Endodermal cell (in vitro differentiated cells): ENCODE measurements at regions not wholly inside any gene's neighbourhood (a gene's known extent, or its start where the extent isn't known, plus 50 kb on each side); places are given as distances from the start of the nearest gene placed in this dataset.
"Not testable (repeated sequence)": the region's sequence is repeated elsewhere in the genome, so short reads cannot be mapped to it uniquely, and the experiment has no call there.

Source experiments
- DNase-seq: peaks from one replicate; pipeline ENCODE4 v3.0.0-alpha.2; 2017
- H3K27ac ChIP-seq: 2 replicates; pipeline ENCODE4 v1.5.1; 2013; ENCODE audit warnings: mild to moderate bottlenecking, low read depth, low read length, moderate library complexity
- H3K27me3 ChIP-seq: 2 replicates; pipeline ENCODE4 v1.6.1; 2013; ENCODE audit warnings: mild to moderate bottlenecking, low read length, moderate library complexity; ENCODE audit not compliant: insufficient read depth, control insufficient read depth, poor library complexity, severe bottlenecking
- H3K36me3 ChIP-seq: 2 replicates; pipeline ENCODE4 v1.7.0; 2013; ENCODE audit warnings: mild to moderate bottlenecking, low read length, moderate library complexity; ENCODE audit not compliant: control insufficient read depth, insufficient read depth
- H3K4me1 ChIP-seq: one replicate; pipeline ENCODE4 v1.7.0; 2013; ENCODE audit warnings: low read length; ENCODE audit not compliant: control insufficient read depth, insufficient read depth
- H3K4me3 ChIP-seq: 2 replicates; pipeline ENCODE4 v1.5.1; 2013; ENCODE audit warnings: mild to moderate bottlenecking, low read length, moderate library complexity
- H3K9ac ChIP-seq: 2 replicates; pipeline ENCODE4 v1.6.1; 2013; ENCODE audit warnings: mild to moderate bottlenecking, low read length, moderate library complexity; ENCODE audit not compliant: poor library complexity, severe bottlenecking; ENCODE audit errors: extremely low read depth
- H3K9me3 ChIP-seq: 2 replicates; pipeline ENCODE4 v1.6.1; 2013; ENCODE audit warnings: mild to moderate bottlenecking, low read length, moderate library complexity; ENCODE audit not compliant: control insufficient read depth
- H3K27ac Mint-ChIP-seq: 2 replicates; pipeline ENCODE4 v1.8.0; 2020; ENCODE audit warnings: mixed read lengths
- H3K27me3 Mint-ChIP-seq: 2 replicates; pipeline ENCODE4 v1.8.0; 2021; ENCODE audit warnings: mild to moderate bottlenecking, mixed read lengths; ENCODE audit not compliant: insufficient read depth
- H3K36me3 Mint-ChIP-seq: 2 replicates; pipeline ENCODE4 v1.8.0; 2020; ENCODE audit warnings: low read depth, mixed read lengths
- H3K4me1 Mint-ChIP-seq: 2 replicates; pipeline ENCODE4 v1.8.0; 2020; ENCODE audit warnings: mixed read lengths
- H3K4me3 Mint-ChIP-seq: 2 replicates; pipeline ENCODE4 v1.8.0; 2020; ENCODE audit warnings: mild to moderate bottlenecking, moderate library complexity, mixed read lengths
- H3K9me3 Mint-ChIP-seq: 2 replicates; pipeline ENCODE4 v1.8.0; 2020; ENCODE audit warnings: mild to moderate bottlenecking, mixed read lengths
- CTCF ChIP-seq: fragments of 200-600 bp; sonication (generic); conservative IDR thresholded peaks from 2 replicates; pipeline ENCODE4 v1.5.0; 2021; ENCODE audit warnings: antibody characterized with exemption, mild to moderate bottlenecking
- WGBS, 2 experiments: methylation state at CpG; one replicate each; pipeline versions ENCODE4 v1.1.5 to v1.1.7; 2013; ENCODE audit warnings: missing lambda C conversion rate in 2 of 2, mixed read lengths in 1 of 2; ENCODE audit not compliant: insufficient coverage in 1 of 2, insufficient read length in 1 of 2; 5-methylcytosine and 5-hydroxymethylcytosine counted together

GRCh38 chr6:50966532-50966931 lies 147.9 kb downstream of the TFAP2B start:
- Histone ChIP-seq H3K9me3 (no peaks in the 10 kb centered on the region), H3K4me1 (no peaks in the 10 kb centered on the region), H3K27me3 (peaks cover 12% of the 10 kb centered on the region), H3K27ac (no peak overlapping the region), H3K36me3 (no peaks in the 10 kb centered on the region), H3K9ac (no peak overlapping the region), H3K4me3 (no peak overlapping the region)
- Mint-ChIP-seq H3K27ac (no peak overlapping the region), H3K4me3 (no peak overlapping the region), H3K36me3 (no peaks in the 10 kb centered on the region), H3K4me1 (no peaks in the 10 kb centered on the region), H3K9me3 (no peaks in the 10 kb centered on the region), H3K27me3 (peaks cover 26% of the 10 kb centered on the region)
- no CpG with 5 or more reads among the region's 1 CpG for WGBS, 2 experiments
- DNase-seq: no peak
- TF ChIP-seq CTCF: no peak

GRCh38 chr6:50966986-50967385 lies 148.3 kb downstream of the TFAP2B start:
- DNase-seq: no peak
- H3K4me3 Mint-ChIP-seq: no peak overlapping the region
- Histone ChIP-seq H3K36me3 (no peaks in the 10 kb centered on the region), H3K9ac (no peak overlapping the region), H3K4me1 (no peaks in the 10 kb centered on the region), H3K4me3 (no peak overlapping the region), H3K27me3 (peaks cover 11% of the 10 kb centered on the region), H3K27ac (no peak overlapping the region), H3K9me3 (no peaks in the 10 kb centered on the region)
- no peaks in the 10 kb centered on the region for H3K4me1 Mint-ChIP-seq
- H3K36me3 Mint-ChIP-seq: no peaks in the 10 kb centered on the region
- H3K9me3 Mint-ChIP-seq: no peaks in the 10 kb centered on the region
- no peak overlapping the region for H3K27ac Mint-ChIP-seq
- peaks cover 29% of the 10 kb centered on the region for H3K27me3 Mint-ChIP-seq
- TF ChIP-seq CTCF: no peak

- DNase-seq, H3K4me1 Mint-ChIP-seq, H3K4me1 ChIP-seq, H3K9me3 ChIP-seq, H3K4me3 Mint-ChIP-seq, H3K9ac ChIP-seq, H3K9me3 Mint-ChIP-seq, H3K36me3 ChIP-seq, H3K36me3 Mint-ChIP-seq, H3K27ac ChIP-seq, H3K27me3 ChIP-seq, H3K4me3 ChIP-seq, H3K27ac Mint-ChIP-seq: not testable (repeated sequence)
- 87 to 100% methylated on average over 2 to 5 of the region's 5 CpGs for WGBS, 2 experiments
- peaks cover 35% of the 10 kb centered on the region for H3K27me3 Mint-ChIP-seq
Observed at GRCh38 chr6:50968246-50968645, 149.6 kb downstream of the TFAP2B start.

- DNase-seq: no peak
- H3K27ac ChIP-seq: no peak overlapping the region
- WGBS, 2 experiments: 50% methylated on average over 1 of the region's 1 CpG; no CpG with 5 or more reads in 1 of the 2 experiments
Observed at GRCh38 chr6:50970908-50971307, 152.2 kb downstream of the TFAP2B start.

More at GRCh38 chr6:50970908-50971307, 152.2 kb downstream of the TFAP2B start:
- no peak for TF ChIP-seq CTCF
- H3K27me3 ChIP-seq: peaks cover 5% of the 10 kb centered on the region
- no peak overlapping the region for H3K4me3 Mint-ChIP-seq
- H3K9me3 ChIP-seq: no peaks in the 10 kb centered on the region
- no peaks in the 10 kb centered on the region for H3K9me3 Mint-ChIP-seq
- H3K4me1 Mint-ChIP-seq: peaks cover 10% of the 10 kb centered on the region
- no peak overlapping the region for H3K27ac Mint-ChIP-seq
- H3K9ac ChIP-seq: no peak overlapping the region
- no peaks in the 10 kb centered on the region for H3K36me3 ChIP-seq
- peaks cover 46% of the 10 kb centered on the region for H3K27me3 Mint-ChIP-seq
- H3K36me3 Mint-ChIP-seq: no peaks in the 10 kb centered on the region
- H3K4me3 ChIP-seq: no peak overlapping the region
- no peaks in the 10 kb centered on the region for H3K4me1 ChIP-seq
